Gastrocnemius medialis (tissue), 4 donors: ENCODE measurements at regions not wholly inside any gene's neighbourhood (a gene's known extent, or its start where the extent isn't known, plus 50 kb on each side); places are given as distances from the start of the nearest gene placed in this dataset.
"Not testable (repeated sequence)": the region's sequence is repeated elsewhere in the genome, so short reads cannot be mapped to it uniquely, and the experiment has no call there.

Experiments
- ATAC-seq, 2 donors: fragments of 150-250 bp; one replicate each; pipeline ENCODE4 v1.9.1; 2016
- DNase-seq, 2 donors: peaks; one replicate each; pipeline ENCODE4 v3.0.0-alpha.2; 2019
- H3K27ac ChIP-seq, 4 donors: fragments of 200-600 bp; sonication (generic); 1 replicate in 1 of 4; 2 replicates in 3 of 4; pipeline ENCODE4 v1.5.1; 2016 to 2018; ENCODE audit warnings: mild to moderate bottlenecking in 2 of 4, moderate library complexity in 1 of 4
- H3K27me3 ChIP-seq, 3 donors: fragments of 200-600 bp; sonication (generic) in 2 of 3; 1 replicate in 1 of 3; 2 replicates in 2 of 3; pipeline versions ENCODE4 v1.5.1 to v1.6.0; 2016 to 2019; ENCODE audit warnings: mild to moderate bottlenecking in 1 of 3, moderate library complexity in 1 of 3
- H3K36me3 ChIP-seq, 2 donors: fragments of 200-600 bp; sonication (generic) in 1 of 2; one replicate each; pipeline ENCODE4 v1.5.1; 2017 to 2018
- H3K4me1 ChIP-seq, 2 donors: fragments of 200-600 bp; sonication (generic) in 1 of 2; one replicate each; pipeline ENCODE4 v1.5.1; 2016 to 2017; ENCODE audit warnings: mild to moderate bottlenecking in 2 of 2
- H3K4me3 ChIP-seq, 4 donors: fragments of 200-600 bp; sonication (generic) in 3 of 4; 1 replicate in 1 of 4; 2 replicates in 3 of 4; pipeline ENCODE4 v1.5.1; 2016 to 2019; ENCODE audit warnings: mild to moderate bottlenecking in 2 of 4
- H3K9me3 ChIP-seq, 3 donors: fragments of 200-600 bp; sonication (generic) in 2 of 3; 1 replicate in 1 of 3; 2 replicates in 2 of 3; pipeline ENCODE4 v1.5.1; 2016 to 2019
- CTCF ChIP-seq, 5 experiments: fragments of 450-650 bp in 3 of 5; fragments of 200-600 bp in 2 of 5; sonication (generic) in 2 of 5; IDR thresholded peaks in 4 of 5; conservative IDR thresholded peaks in 1 of 5; 1 replicate in 4 of 5; 2 replicates in 1 of 5; pipeline ENCODE4 v1.5.1; 2016 to 2019; ENCODE audit warnings: antibody characterized with exemption in 5 of 5, mild to moderate bottlenecking in 3 of 5, moderate library complexity in 3 of 5
- POLR2A ChIP-seq, 2 donors: fragments of 450-650 bp; IDR thresholded peaks; one replicate each; pipeline ENCODE4 v1.6.1; 2017; ENCODE audit warnings: antibody characterized with exemption in 2 of 2, mild to moderate bottlenecking in 2 of 2, moderate library complexity in 2 of 2
- in situ Hi-C, 4 donors: fragments of 200-750 bp; cut with MboI; loops; one replicate each; pipeline versions ENCODE4 v1.15.0 to v1.8.0; 2017; ENCODE audit warnings: low sequenced_read_pairs in 4 of 4
- intact Hi-C: fragments of 100-400 bp; cut with DNase I; formaldehyde crosslinking; loops from one replicate; pipeline ENCODE4 v1.15.1; 2023; ENCODE audit warnings: low total_unique reads

- Histone ChIP-seq H3K27me3 (no peaks in the 10 kb centered on the region), H3K4me3 (no peak overlapping the region), H3K4me1 (peaks cover 0 to 4% of the 10 kb centered on the region in 2 donors), H3K27ac (no peak overlapping the region), H3K36me3 (no peaks in the 10 kb centered on the region), H3K9me3 (no peaks in the 10 kb centered on the region)
- TF ChIP-seq POLR2A (IDR thresholded peaks at IDR 0.05), result no peak
- no peak for TF ChIP-seq CTCF (IDR thresholded peaks at IDR 0.05 in 4 of 5, conservative IDR thresholded peaks at IDR 0.05 in 1 of 5)
- DNase-seq, result no peak
- ATAC-seq, result no peak
- intact Hi-C loops (no loop called here), in situ Hi-C loops (no loop called here)
Measured at GRCh38 chr5:74390822-74391221, 249.7 kb downstream of the ENC1 start.

GRCh38 chr5:74390306-74390637 lies 250.3 kb downstream of the ENC1 start:
- in situ Hi-C loops (no loop called here), intact Hi-C loops (no loop called here)
- H3K27me3 ChIP-seq, result no peaks in the 10 kb centered on the region
- no peak for TF ChIP-seq CTCF (IDR thresholded peaks at IDR 0.05 in 4 of 5, conservative IDR thresholded peaks at IDR 0.05 in 1 of 5)
- TF ChIP-seq POLR2A (IDR thresholded peaks at IDR 0.05), result no peak
- H3K9me3 ChIP-seq, result no peaks in the 10 kb centered on the region
- H3K36me3 ChIP-seq, result no peaks in the 10 kb centered on the region
- no peak overlapping the region for H3K4me3 ChIP-seq
- H3K4me1 ChIP-seq, result peaks cover 0 to 6% of the 10 kb centered on the region in 2 donors
- peak overlapping the region in 1 of 4 donors; percentile 47 for H3K27ac ChIP-seq
- no peak for DNase-seq
- no peak for ATAC-seq

DNA sequence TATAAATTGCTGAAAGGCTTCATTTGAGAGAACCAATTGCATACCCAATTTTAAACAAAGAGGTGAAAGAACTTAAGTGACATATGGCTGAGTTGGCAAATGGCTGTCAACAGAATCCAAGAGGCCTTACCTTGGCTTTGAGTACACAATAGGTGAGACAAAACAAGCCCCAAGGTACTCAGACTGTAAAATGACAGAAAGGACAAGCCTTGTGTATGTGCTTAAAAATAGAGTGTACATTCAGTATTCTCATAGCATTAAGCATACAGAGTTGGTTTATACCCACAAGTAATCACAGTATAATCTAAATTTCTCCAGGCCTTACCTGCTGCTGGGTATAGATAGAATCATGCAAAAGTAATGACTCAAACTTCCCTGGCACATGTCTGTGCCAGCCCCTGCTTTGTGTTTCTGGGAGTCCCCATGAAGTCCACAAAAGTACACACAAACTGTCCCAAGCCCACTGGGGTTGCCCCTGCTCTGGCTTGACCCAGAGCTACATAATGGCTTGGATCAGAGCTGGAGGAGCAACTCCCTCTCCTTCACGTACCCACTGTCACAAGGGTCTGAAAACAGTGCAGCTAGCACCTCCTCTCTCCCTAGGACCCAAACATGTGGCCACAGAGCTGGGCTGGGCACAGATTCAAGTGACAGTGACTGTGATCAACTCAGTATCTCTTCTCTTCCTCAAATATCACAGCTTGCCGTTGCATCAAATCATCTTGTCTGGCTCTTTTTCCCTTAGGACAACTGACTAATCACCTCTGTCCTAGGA lies 250.8 kb downstream of the ENC1 start:
- H3K27me3 ChIP-seq, result no peaks in the 10 kb centered on the region
- peak overlapping the region in 1 of 4 donors; percentile 47 for H3K27ac ChIP-seq
- no peaks in the 10 kb centered on the region for H3K36me3 ChIP-seq
- in situ Hi-C loops, result no loop called here
- no peak overlapping the region for H3K4me3 ChIP-seq
- H3K9me3 ChIP-seq, result no peaks in the 10 kb centered on the region
- intact Hi-C loops, result no loop called here
- ATAC-seq (peak in 1 of 2 donors; percentile 32), DNase-seq (no peak)
- peaks cover 5 to 11% of the 10 kb centered on the region in 2 donors for H3K4me1 ChIP-seq
- TF ChIP-seq CTCF (IDR thresholded peaks at IDR 0.05 in 4 of 5, conservative IDR thresholded peaks at IDR 0.05 in 1 of 5) (no peak), POLR2A (IDR thresholded peaks at IDR 0.05) (no peak)

DNA sequence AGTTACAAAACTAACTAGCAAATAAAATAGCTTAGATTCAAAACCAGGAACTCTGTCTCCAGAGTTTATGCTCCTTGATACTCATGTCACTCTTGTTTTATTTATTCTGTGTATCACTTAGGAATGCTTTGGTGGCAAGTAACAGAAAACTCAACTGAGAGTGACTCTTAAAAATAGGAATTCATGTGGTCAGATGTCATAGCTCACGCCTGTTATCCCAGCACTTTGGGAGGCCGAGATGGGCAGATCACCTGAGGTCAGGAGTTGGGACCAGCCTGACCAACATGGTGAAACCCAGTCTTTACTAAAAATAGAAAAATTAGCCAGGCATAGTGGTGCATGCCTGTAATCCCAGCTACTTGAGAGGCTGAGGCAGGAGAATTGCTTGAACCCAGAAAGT lies 252.1 kb downstream of the ENC1 start:
- ATAC-seq, H3K4me3 ChIP-seq, H3K9me3 ChIP-seq, H3K27me3 ChIP-seq, DNase-seq, in situ Hi-C loops, intact Hi-C loops, H3K36me3 ChIP-seq, H3K27ac ChIP-seq: not testable (repeated sequence)
- peaks cover 18 to 24% of the 10 kb centered on the region in 2 donors for H3K4me1 ChIP-seq

DNA sequence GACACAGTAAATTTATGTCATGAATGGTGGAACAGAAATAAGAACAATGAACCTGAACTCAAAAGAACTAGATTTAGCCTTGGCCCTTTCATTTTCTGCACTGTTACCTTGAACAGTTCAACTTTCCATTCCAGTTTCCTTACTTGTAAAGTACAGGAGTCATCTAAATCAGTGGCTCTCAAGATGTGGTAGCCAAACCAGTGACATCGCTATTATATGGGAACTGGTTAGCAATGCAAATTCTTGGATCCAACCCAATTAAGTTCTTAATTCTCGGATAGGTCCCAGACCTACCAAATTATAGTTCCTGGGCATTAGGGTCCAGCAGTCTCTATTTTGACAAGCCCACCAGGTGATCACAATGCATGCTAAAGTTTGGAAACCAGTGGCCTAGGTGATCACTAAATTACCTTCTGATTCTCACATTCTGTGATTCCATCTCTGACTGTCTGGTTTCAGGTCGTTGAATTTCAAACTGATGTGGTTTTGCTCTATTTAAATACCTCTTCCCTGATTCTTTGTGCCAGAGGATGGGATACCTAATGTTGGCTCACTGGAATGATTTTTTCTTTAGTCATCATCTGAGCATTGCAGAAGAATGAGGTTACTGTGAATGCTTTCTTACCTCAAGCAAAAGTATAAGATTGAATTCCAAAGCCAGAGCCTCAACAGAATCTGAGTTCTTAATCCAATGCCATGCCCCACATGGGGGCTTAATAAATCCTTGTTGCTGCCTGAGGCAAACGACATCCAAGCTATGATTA lies 253.8 kb downstream of the ENC1 start:
- no peak for ATAC-seq

More for the DNA sequence above, 253.8 kb downstream of the ENC1 start:
- Histone ChIP-seq H3K4me3 (no peak overlapping the region), H3K27me3 (no peaks in the 10 kb centered on the region), H3K27ac (no peak overlapping the region), H3K9me3 (no peaks in the 10 kb centered on the region), H3K36me3 (no peaks in the 10 kb centered on the region), H3K4me1 (peaks cover 34 to 41% of the 10 kb centered on the region in 2 donors)
- DNase-seq, result no peak
- TF ChIP-seq POLR2A (IDR thresholded peaks at IDR 0.05), result no peak
- TF ChIP-seq CTCF (IDR thresholded peaks at IDR 0.05 in 4 of 5, conservative IDR thresholded peaks at IDR 0.05 in 1 of 5), result no peak
- in situ Hi-C loops (no loop called here), intact Hi-C loops (no loop called here)
